Mesenchymal stem cell (in vitro differentiated cells and primary cell): ENCODE measurements at regions not wholly inside any gene's neighbourhood (a gene's known extent, or its start where the extent isn't known, plus 50 kb on each side); places are given as distances from the start of the nearest gene placed in this dataset.

Source experiments
- DNase-seq: peaks from one replicate; pipeline ENCODE4 v3.0.0-alpha.2; 2013
- H2AFZ ChIP-seq: one replicate; pipeline ENCODE4 v1.6.1; 2013; ENCODE audit warnings: low read depth, mild to moderate bottlenecking, control low read depth, inconsistent platforms, low read length, moderate library complexity
- H2AK5ac ChIP-seq: 2 replicates; pipeline ENCODE4 v1.6.1; 2013; ENCODE audit warnings: low read length, moderate library complexity, mild to moderate bottlenecking, inconsistent platforms; ENCODE audit not compliant: severe bottlenecking
- H2BK120ac ChIP-seq: one replicate; pipeline ENCODE4 v1.6.1; 2013; ENCODE audit warnings: low read depth, mild to moderate bottlenecking, inconsistent platforms, low read length, moderate library complexity
- H2BK12ac ChIP-seq, 2 experiments: one replicate each; pipeline ENCODE4 v1.6.1; 2013; ENCODE audit warnings: inconsistent platforms in 2 of 2, low read length in 2 of 2, mild to moderate bottlenecking in 2 of 2, moderate library complexity in 2 of 2, control low read depth in 1 of 2
- H2BK15ac ChIP-seq: one replicate; pipeline ENCODE4 v1.6.1; 2013; ENCODE audit warnings: mild to moderate bottlenecking, low read depth, inconsistent platforms; ENCODE audit not compliant: poor library complexity, severe bottlenecking
- H2BK5ac ChIP-seq: 2 replicates; pipeline ENCODE4 v1.6.1; 2013; ENCODE audit warnings: low read depth, mild to moderate bottlenecking, low read length, control low read depth, inconsistent platforms; ENCODE audit not compliant: poor library complexity, severe bottlenecking
- H3K14ac ChIP-seq, 2 experiments: one replicate each; pipeline ENCODE4 v1.6.1; 2013; ENCODE audit warnings: inconsistent platforms in 2 of 2, low read length in 2 of 2, control low read depth in 1 of 2, mild to moderate bottlenecking in 1 of 2, moderate library complexity in 1 of 2
- H3K18ac ChIP-seq, 2 experiments: one replicate each; pipeline ENCODE4 v1.6.1; 2013; ENCODE audit warnings: inconsistent platforms in 2 of 2, low read length in 2 of 2, control low read depth in 1 of 2, low read depth in 1 of 2, mild to moderate bottlenecking in 1 of 2
- H3K23ac ChIP-seq, 2 experiments: one replicate each; pipeline ENCODE4 v1.6.1; 2013; ENCODE audit warnings: inconsistent platforms in 2 of 2, low read length in 2 of 2, mild to moderate bottlenecking in 2 of 2, moderate library complexity in 2 of 2, control low read depth in 1 of 2
- H3K27ac ChIP-seq: 2 replicates; pipeline ENCODE4 v1.5.1; 2013; ENCODE audit warnings: mild to moderate bottlenecking, moderate library complexity, low read length, control low read depth, inconsistent platforms; ENCODE audit not compliant: poor library complexity, severe bottlenecking
- H3K27me3 ChIP-seq, 2 experiments: 2 replicates each; pipeline versions ENCODE4 v1.6.1 to v1.7.0; 2013; ENCODE audit warnings: low read length in 2 of 2, mild to moderate bottlenecking in 2 of 2, moderate library complexity in 2 of 2, control low read depth in 1 of 2, inconsistent platforms in 1 of 2; ENCODE audit not compliant: control insufficient read depth in 1 of 2, insufficient read depth in 1 of 2
- H3K36me3 ChIP-seq, 2 experiments: 2 replicates each; pipeline versions ENCODE4 v1.6.1 to v1.7.0; 2013; ENCODE audit warnings: low read length in 2 of 2, control low read depth in 1 of 2, inconsistent platforms in 1 of 2, low read depth in 1 of 2, mild to moderate bottlenecking in 1 of 2; ENCODE audit not compliant: insufficient read depth in 2 of 2, control insufficient read depth in 1 of 2
- H3K4ac ChIP-seq, 2 experiments: one replicate each; pipeline ENCODE4 v1.6.1; 2013; ENCODE audit warnings: inconsistent platforms in 2 of 2, low read length in 2 of 2, mild to moderate bottlenecking in 2 of 2, moderate library complexity in 2 of 2, control low read depth in 1 of 2, low read depth in 1 of 2
- H3K4me1 ChIP-seq: 2 replicates; pipeline ENCODE4 v1.6.1; 2013; ENCODE audit warnings: low read depth, low read length, control low read depth; ENCODE audit not compliant: control insufficient read depth, insufficient read depth
- H3K4me2 ChIP-seq: 2 replicates; pipeline ENCODE4 v1.6.1; 2013; ENCODE audit warnings: low read length, mild to moderate bottlenecking, inconsistent platforms; ENCODE audit not compliant: poor library complexity, severe bottlenecking
- H3K4me3 ChIP-seq, 2 experiments: 2 replicates each; pipeline versions ENCODE4 v1.5.1 to v1.7.0; 2013; ENCODE audit warnings: low read length in 2 of 2, mild to moderate bottlenecking in 2 of 2, control low read depth in 1 of 2, low read depth in 1 of 2; ENCODE audit not compliant: insufficient read depth in 1 of 2
- H3K79me1 ChIP-seq: replicated peaks from 2 replicates; pipeline ENCODE4 v1.6.1; 2013; ENCODE audit warnings: mild to moderate bottlenecking, control low read depth, low read length, inconsistent platforms; ENCODE audit not compliant: poor library complexity, severe bottlenecking
- H3K9ac ChIP-seq: 2 replicates; pipeline ENCODE4 v1.7.0; 2013; ENCODE audit warnings: mild to moderate bottlenecking, low read length, moderate library complexity
- H3K9me3 ChIP-seq: 2 replicates; pipeline ENCODE4 v1.7.0; 2013; ENCODE audit warnings: mild to moderate bottlenecking, low read length; ENCODE audit not compliant: control insufficient read depth
- H4K8ac ChIP-seq: one replicate; pipeline ENCODE4 v1.6.1; 2013; ENCODE audit warnings: inconsistent platforms, mild to moderate bottlenecking, low read length, moderate library complexity
- H4K91ac ChIP-seq: one replicate; pipeline ENCODE4 v1.6.1; 2013; ENCODE audit warnings: mild to moderate bottlenecking, low read length, inconsistent platforms
- WGBS: methylation state at CpG from one replicate; pipeline ENCODE4 v1.1.7; 2013; ENCODE audit warnings: mixed read lengths; 5-methylcytosine and 5-hydroxymethylcytosine counted together

DNA sequence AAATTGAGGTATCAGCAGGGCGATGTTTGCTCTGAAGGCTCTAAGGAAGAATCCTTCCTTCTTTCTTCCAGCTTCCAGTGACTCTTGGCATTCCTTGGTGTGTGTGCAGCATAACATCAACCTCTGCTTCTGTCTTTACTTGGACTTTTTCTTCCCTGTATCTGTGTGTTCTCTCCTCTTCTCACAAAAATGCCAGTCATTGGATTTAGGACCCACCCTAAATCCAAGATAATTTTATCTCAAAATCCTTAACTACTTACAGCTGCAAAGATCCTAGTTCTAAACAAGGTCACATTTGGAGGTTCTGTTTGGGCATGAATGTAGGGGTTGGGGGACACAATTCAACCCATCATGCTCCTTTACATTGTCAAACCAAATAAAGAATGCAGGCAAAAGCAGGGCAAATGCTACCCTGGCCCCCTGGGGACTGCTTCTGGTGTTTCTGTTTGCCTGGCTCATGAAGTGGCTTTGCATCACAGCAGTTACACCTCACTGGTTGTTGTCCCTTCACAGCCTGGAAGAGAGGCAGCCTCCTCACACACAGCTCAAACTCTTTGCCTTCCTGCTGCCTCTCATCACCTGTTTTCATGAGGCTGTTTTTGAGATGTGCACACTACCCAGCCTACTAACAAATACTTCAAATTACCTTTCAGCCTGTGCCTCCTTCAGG is 64.8 kb upstream of the PLCXD3 start:
- no peak overlapping the region for H2BK15ac ChIP-seq
- H2AK5ac ChIP-seq, result no peak overlapping the region
- no peak for DNase-seq
- H3K79me1 ChIP-seq, result no peaks in the 10 kb centered on the region
- H4K8ac ChIP-seq, result no peak overlapping the region
- H3K4ac ChIP-seq, result no peak overlapping the region
- H3K14ac ChIP-seq, result no peak overlapping the region
- 71% methylated on average over 1 of the region's 1 CpG for WGBS
- no peak overlapping the region for H2BK12ac ChIP-seq
- H3K18ac ChIP-seq, result no peak overlapping the region
- H2BK120ac ChIP-seq, result no peak overlapping the region
- H3K27me3 ChIP-seq, result no peaks in the 10 kb centered on the region
- no peak overlapping the region for H3K27ac ChIP-seq
- no peak overlapping the region for H3K4me3 ChIP-seq
- no peak overlapping the region for H2BK5ac ChIP-seq
- H3K23ac ChIP-seq, result no peak overlapping the region
- no peak overlapping the region for H3K9ac ChIP-seq
- H3K9me3 ChIP-seq, result no peaks in the 10 kb centered on the region
- no peaks in the 10 kb centered on the region for H3K36me3 ChIP-seq
- no peak overlapping the region for H3K4me2 ChIP-seq
- no peaks in the 10 kb centered on the region for H3K4me1 ChIP-seq
- no peak overlapping the region for H2AFZ ChIP-seq
- H4K91ac ChIP-seq, result no peak overlapping the region

DNA sequence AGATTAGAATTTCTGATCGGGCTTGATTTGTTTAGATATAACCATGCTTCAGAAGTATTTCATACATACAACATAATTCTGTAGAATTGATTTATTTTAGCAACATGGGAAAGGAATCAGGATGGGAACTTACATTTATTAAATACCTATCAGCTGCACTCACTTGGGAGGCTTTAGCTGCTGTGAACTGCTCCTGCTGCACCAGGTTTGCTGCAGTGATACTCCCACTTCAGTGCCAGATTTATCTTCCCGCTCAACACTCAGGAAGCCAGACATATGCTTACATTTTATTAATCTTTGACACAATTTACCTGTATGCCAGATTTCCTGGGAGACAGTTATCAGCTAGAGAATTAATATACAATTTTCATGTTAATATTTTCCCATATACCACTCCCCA is 64.0 kb upstream of the PLCXD3 start:
- no peak overlapping the region for H2BK12ac ChIP-seq
- H3K23ac ChIP-seq, result no peak overlapping the region
- H2AK5ac ChIP-seq, result no peak overlapping the region
- H3K18ac ChIP-seq, result no peak overlapping the region
- no peaks in the 10 kb centered on the region for H3K36me3 ChIP-seq
- WGBS, result 100% methylated on average over 1 of the region's 2 CpGs
- H3K9ac ChIP-seq, result no peak overlapping the region
- H3K4me1 ChIP-seq, result no peaks in the 10 kb centered on the region
- H3K4ac ChIP-seq, result no peak overlapping the region
- H3K9me3 ChIP-seq, result no peaks in the 10 kb centered on the region
- H2AFZ ChIP-seq, result no peak overlapping the region
- no peak overlapping the region for H3K14ac ChIP-seq
- H3K27me3 ChIP-seq, result no peaks in the 10 kb centered on the region
- no peaks in the 10 kb centered on the region for H3K79me1 ChIP-seq
- no peak overlapping the region for H3K4me3 ChIP-seq
- no peak overlapping the region for H4K8ac ChIP-seq
- no peak overlapping the region for H2BK120ac ChIP-seq
- H3K27ac ChIP-seq, result no peak overlapping the region
- no peak overlapping the region for H2BK5ac ChIP-seq
- no peak overlapping the region for H3K4me2 ChIP-seq
- DNase-seq, result no peak
- no peak overlapping the region for H4K91ac ChIP-seq
- no peak overlapping the region for H2BK15ac ChIP-seq
